CD4-positive, CD25-positive, alpha-beta regulatory T cell (primary cell): ENCODE measurements at regions not wholly inside any gene's neighbourhood (a gene's known extent, or its start where the extent isn't known, plus 50 kb on each side); places are given as distances from the start of the nearest gene placed in this dataset.

Experiments
- ATAC-seq, 2 donors: fragments of 150-1000 bp; cut with Tn5 transposase; one replicate each; pipeline ENCODE4 v1.10.0; 2021; ENCODE audit warnings: low read depth in 2 of 2, moderate number of reproducible peaks in 2 of 2, moderate library complexity in 1 of 2
- DNase-seq, 3 donors: peaks; one replicate each; pipeline versions ENCODE4 v3.0.0 to v3.0.0-alpha.2; 2012 to 2022; ENCODE audit warnings: mixed read lengths in 1 of 3
- H3K27ac ChIP-seq: one replicate; pipeline ENCODE4 v1.7.0; 2013; ENCODE audit warnings: mild to moderate bottlenecking, low read length; ENCODE audit not compliant: insufficient read depth, poor library complexity, severe bottlenecking
- H3K27me3 ChIP-seq: one replicate; pipeline ENCODE4 v1.7.0; 2013; ENCODE audit warnings: low read length; ENCODE audit not compliant: control insufficient read depth, insufficient read depth
- H3K36me3 ChIP-seq: one replicate; pipeline ENCODE4 v1.7.0; 2013; ENCODE audit warnings: mild to moderate bottlenecking, low read length, moderate library complexity; ENCODE audit not compliant: control insufficient read depth, insufficient read depth
- H3K4me1 ChIP-seq: 2 replicates; pipeline ENCODE4 v1.7.0; 2013; ENCODE audit warnings: mild to moderate bottlenecking, low read length; ENCODE audit not compliant: insufficient read depth, control insufficient read depth, poor library complexity, severe bottlenecking
- H3K4me3 ChIP-seq: one replicate; pipeline ENCODE4 v1.7.0; 2013; ENCODE audit warnings: low read depth, mild to moderate bottlenecking, low read length, moderate library complexity
- H3K9me3 ChIP-seq, 2 experiments: 1 replicate in 1 of 2; 2 replicates in 1 of 2; pipeline ENCODE4 v1.7.0; 2013; ENCODE audit warnings: low read length in 2 of 2, mild to moderate bottlenecking in 1 of 2, moderate library complexity in 1 of 2; ENCODE audit not compliant: control insufficient read depth in 2 of 2
- H3K27ac Mint-ChIP-seq, 3 donors: one replicate each; pipeline ENCODE4 v1.8.0; 2020 to 2022; ENCODE audit warnings: mild to moderate bottlenecking in 3 of 3, mixed read lengths in 3 of 3, moderate library complexity in 2 of 3
- H3K27me3 Mint-ChIP-seq: one replicate; pipeline ENCODE4 v1.8.0; 2022; ENCODE audit warnings: mild to moderate bottlenecking, mixed read lengths
- H3K36me3 Mint-ChIP-seq: one replicate; pipeline ENCODE4 v1.8.0; 2020; ENCODE audit warnings: mixed read lengths
- H3K4me1 Mint-ChIP-seq, 4 donors: one replicate each; pipeline ENCODE4 v1.8.0; 2020 to 2022; ENCODE audit warnings: mixed read lengths in 4 of 4, mild to moderate bottlenecking in 1 of 4
- H3K4me3 Mint-ChIP-seq, 4 donors: one replicate each; pipeline ENCODE4 v1.8.0; 2020 to 2022; ENCODE audit warnings: mild to moderate bottlenecking in 4 of 4, mixed read lengths in 4 of 4, moderate library complexity in 3 of 4
- H3K9me3 Mint-ChIP-seq, 7 donors: one replicate each; pipeline ENCODE4 v1.8.0; 2020 to 2022; ENCODE audit warnings: mixed read lengths in 7 of 7, mild to moderate bottlenecking in 3 of 7, moderate library complexity in 2 of 7

DNA sequence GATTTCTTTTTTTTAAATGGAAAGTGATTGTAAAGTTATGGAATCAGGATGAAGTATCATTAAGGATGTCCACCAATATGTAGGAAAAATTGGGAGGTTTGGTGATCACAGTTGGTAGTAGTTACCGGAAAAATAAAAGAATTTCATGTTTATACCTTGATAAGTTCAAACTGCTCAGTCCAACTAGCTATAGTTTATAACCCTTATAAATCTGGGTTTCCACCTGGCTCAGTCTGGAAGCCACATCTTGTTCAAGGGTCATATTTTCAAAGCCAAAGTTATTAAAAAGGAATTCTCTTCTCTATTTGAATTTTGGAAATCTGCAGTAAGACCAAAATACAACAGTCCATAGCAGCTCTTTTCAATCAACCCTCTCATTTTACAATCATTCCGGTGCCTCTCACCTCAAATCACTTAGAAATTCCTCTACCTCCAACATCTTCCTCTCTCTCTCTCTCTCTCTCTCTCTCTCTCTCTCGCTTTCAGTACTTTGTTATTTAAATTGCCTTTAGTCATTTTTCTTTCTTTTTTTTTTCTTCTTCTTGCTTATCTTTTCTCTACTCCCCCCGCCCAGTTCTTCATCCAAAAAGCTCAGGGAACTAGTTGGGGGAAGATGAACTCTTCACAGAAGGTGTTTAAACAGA, 186.2 kb upstream of the TBC1D5 start:
- no peak overlapping the region for H3K27ac Mint-ChIP-seq
- no peaks in the 10 kb centered on the region for H3K9me3 ChIP-seq
- ATAC-seq, result no peak
- no peak overlapping the region for H3K4me3 Mint-ChIP-seq
- no peaks in the 10 kb centered on the region for H3K4me1 Mint-ChIP-seq
- no peaks in the 10 kb centered on the region for H3K4me1 ChIP-seq
- H3K36me3 ChIP-seq, result no peaks in the 10 kb centered on the region
- no peaks in the 10 kb centered on the region for H3K36me3 Mint-ChIP-seq
- DNase-seq, result no peak
- no peak overlapping the region for H3K27ac ChIP-seq
- no peaks in the 10 kb centered on the region for H3K27me3 ChIP-seq
- H3K9me3 Mint-ChIP-seq, result peaks cover 0 to 2% (median 0%) of the 10 kb centered on the region in 7 donors
- H3K27me3 Mint-ChIP-seq, result no peaks in the 10 kb centered on the region
- H3K4me3 ChIP-seq, result no peak overlapping the region

DNA sequence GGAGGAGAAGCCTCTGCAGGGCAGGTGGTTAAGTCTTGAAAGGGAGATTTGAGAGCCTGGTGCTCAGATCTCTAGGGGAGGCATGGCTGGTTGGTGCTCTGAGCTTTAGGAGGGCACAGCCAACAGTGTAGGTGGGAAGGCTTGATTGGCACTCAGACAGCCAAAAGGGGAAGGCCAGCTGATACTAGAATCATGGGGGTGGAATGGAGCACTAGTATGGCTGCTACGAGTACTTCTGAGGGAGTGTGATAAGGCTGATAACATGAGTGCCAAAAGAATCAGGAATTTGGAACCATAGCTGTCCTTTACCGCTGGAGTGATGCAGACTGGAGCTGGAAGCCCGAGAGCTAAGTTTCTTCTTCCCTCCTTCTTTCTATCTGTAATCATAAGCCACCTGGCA, 184.6 kb upstream of the TBC1D5 start:
- Mint-ChIP-seq H3K9me3 (peaks cover 0 to 3% (median 0%) of the 10 kb centered on the region in 7 donors), H3K27me3 (no peaks in the 10 kb centered on the region), H3K36me3 (no peaks in the 10 kb centered on the region), H3K4me3 (no peak overlapping the region), H3K4me1 (no peaks in the 10 kb centered on the region), H3K27ac (no peak overlapping the region)
- no peak for DNase-seq
- Histone ChIP-seq H3K4me1 (no peaks in the 10 kb centered on the region), H3K36me3 (no peaks in the 10 kb centered on the region), H3K4me3 (no peak overlapping the region), H3K9me3 (no peaks in the 10 kb centered on the region), H3K27ac (no peak overlapping the region), H3K27me3 (no peaks in the 10 kb centered on the region)
- no peak for ATAC-seq

DNA sequence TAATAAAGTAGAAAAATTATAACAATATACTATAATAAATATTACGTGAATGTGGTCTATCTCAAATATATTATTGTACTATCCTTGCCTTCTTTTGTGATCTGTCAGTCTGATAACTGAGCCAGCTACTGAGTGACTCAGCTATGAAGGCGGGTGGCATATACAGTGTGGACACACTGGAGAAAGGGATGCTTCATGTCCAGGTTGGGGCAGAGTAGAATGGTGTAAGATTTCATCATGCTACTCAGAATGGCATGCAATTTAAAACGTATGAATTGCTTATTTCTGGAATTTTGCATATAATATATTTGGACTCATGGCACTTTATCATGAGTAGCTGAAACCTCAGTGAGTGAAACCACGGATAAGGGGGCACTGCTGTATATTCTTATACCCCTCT, 172.9 kb upstream of the TBC1D5 start:
- Mint-ChIP-seq H3K4me3 (no peak overlapping the region), H3K36me3 (no peaks in the 10 kb centered on the region), H3K27ac (no peak overlapping the region), H3K27me3 (peaks cover 12% of the 10 kb centered on the region), H3K4me1 (no peaks in the 10 kb centered on the region), H3K9me3 (peaks cover 0 to 2% (median 0%) of the 10 kb centered on the region in 7 donors)
- Histone ChIP-seq H3K27ac (no peak overlapping the region), H3K36me3 (no peaks in the 10 kb centered on the region), H3K4me1 (no peaks in the 10 kb centered on the region), H3K4me3 (no peak overlapping the region), H3K9me3 (no peaks in the 10 kb centered on the region), H3K27me3 (peaks cover 9% of the 10 kb centered on the region)
- DNase-seq (no peak), ATAC-seq (no peak)

DNA sequence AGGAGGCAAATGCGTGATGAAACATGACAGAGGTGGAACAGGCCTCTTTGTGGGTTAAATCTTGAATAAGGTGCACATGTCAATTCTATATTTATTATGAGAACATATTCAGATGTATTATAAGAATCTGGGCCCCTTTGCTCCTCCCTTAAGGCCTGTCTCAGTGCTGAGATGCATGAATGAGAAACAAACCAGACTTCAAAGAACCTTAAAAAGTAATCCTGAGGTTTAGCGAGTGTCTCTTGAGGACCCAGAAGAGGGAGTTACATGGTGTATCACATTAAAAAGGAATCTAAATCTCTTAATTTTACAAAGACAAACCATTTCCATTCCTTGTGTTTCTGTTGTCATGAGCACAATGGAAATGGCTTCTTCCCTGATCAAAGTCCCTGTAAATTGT, 170.9 kb upstream of the TBC1D5 start:
- ATAC-seq (no peak), DNase-seq (no peak)
- H3K4me3 Mint-ChIP-seq, result no peak overlapping the region
- no peak overlapping the region for H3K27ac ChIP-seq
- no peak overlapping the region for H3K4me3 ChIP-seq
- H3K27me3 Mint-ChIP-seq, result peaks cover 12% of the 10 kb centered on the region
- peaks cover 0 to 2% (median 0%) of the 10 kb centered on the region in 7 donors for H3K9me3 Mint-ChIP-seq
- no peaks in the 10 kb centered on the region for H3K9me3 ChIP-seq
- H3K27me3 ChIP-seq, result peaks cover 8% of the 10 kb centered on the region
- H3K36me3 Mint-ChIP-seq, result no peaks in the 10 kb centered on the region
- no peaks in the 10 kb centered on the region for H3K4me1 Mint-ChIP-seq
- H3K27ac Mint-ChIP-seq, result no peak overlapping the region
- no peaks in the 10 kb centered on the region for H3K4me1 ChIP-seq
- H3K36me3 ChIP-seq, result no peaks in the 10 kb centered on the region

DNA sequence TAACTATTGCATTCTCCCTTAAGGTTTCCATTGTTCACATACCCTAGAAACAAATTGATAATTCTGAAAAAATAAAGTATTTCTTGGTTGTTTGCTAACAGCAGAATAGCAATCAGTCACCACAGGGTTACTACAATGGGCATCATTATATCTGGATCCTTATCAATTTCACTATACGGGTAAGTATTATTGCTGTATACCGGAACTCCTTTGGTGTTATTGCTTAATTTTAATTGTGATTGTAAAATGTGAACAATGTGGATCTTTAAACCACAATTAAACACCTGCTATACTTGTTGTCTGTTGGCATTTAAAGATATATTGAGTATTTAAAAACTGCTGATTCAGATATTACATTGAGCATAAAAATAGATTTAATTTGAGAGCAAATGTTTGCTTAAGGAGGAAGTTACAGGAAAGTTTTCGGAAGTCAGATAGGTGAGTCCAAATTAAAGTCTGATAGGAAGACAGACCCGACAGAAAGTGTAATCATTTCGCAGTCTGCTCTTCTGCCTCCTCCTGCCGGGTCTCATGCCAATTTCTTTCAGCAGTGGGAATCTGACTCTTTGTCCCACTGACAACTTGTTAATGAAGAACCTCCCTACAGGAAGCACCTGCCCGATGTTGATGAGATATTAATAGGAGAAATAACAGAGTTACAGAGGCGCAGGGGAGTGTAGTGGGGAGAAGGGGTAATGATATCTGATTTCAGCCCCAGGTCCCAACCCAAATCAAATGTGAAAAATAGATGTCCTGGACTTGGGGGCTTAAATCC, 169.7 kb upstream of the TBC1D5 start:
- Mint-ChIP-seq H3K27me3 (peaks cover 17% of the 10 kb centered on the region), H3K27ac (no peak overlapping the region), H3K9me3 (peaks cover 0 to 2% (median 0%) of the 10 kb centered on the region in 7 donors), H3K36me3 (no peaks in the 10 kb centered on the region), H3K4me1 (no peaks in the 10 kb centered on the region), H3K4me3 (no peak overlapping the region)
- H3K4me1 ChIP-seq, result no peaks in the 10 kb centered on the region
- no peak overlapping the region for H3K4me3 ChIP-seq
- no peak overlapping the region for H3K27ac ChIP-seq
- no peak for DNase-seq
- H3K27me3 ChIP-seq, result peaks cover 7% of the 10 kb centered on the region
- no peaks in the 10 kb centered on the region for H3K36me3 ChIP-seq
- no peak for ATAC-seq
- H3K9me3 ChIP-seq, result no peaks in the 10 kb centered on the region

DNA sequence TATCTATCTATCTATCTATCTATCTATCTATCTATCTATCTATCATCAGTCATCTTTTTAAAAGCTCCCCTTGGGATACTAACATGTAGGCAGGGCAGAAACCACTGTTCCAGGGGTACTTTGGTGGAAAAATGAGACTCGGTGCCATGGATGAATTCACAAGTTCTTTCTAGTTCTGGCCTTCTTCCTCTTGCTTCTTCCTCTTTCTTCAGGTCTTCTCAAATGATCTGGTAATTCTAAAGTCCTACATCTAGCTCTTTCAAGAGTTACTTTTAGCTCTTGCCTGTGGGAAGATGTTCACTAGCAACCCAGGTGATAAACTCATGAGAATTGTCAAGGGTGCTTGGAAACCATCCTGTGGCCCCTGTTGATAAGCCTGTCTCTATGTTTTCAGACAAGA, 168.5 kb upstream of the TBC1D5 start:
- H3K36me3 Mint-ChIP-seq, result no peaks in the 10 kb centered on the region
- no peak overlapping the region for H3K27ac ChIP-seq
- H3K27me3 ChIP-seq, result peaks cover 7% of the 10 kb centered on the region
- H3K27ac Mint-ChIP-seq, result no peak overlapping the region
- H3K9me3 Mint-ChIP-seq, result peaks cover 0 to 2% (median 0%) of the 10 kb centered on the region in 7 donors
- no peaks in the 10 kb centered on the region for H3K4me1 ChIP-seq
- no peaks in the 10 kb centered on the region for H3K9me3 ChIP-seq
- no peak overlapping the region for H3K4me3 Mint-ChIP-seq
- no peaks in the 10 kb centered on the region for H3K4me1 Mint-ChIP-seq
- ATAC-seq (no peak), DNase-seq (no peak)
- H3K4me3 ChIP-seq, result no peak overlapping the region
- H3K36me3 ChIP-seq, result no peaks in the 10 kb centered on the region
- peaks cover 23% of the 10 kb centered on the region for H3K27me3 Mint-ChIP-seq

DNA sequence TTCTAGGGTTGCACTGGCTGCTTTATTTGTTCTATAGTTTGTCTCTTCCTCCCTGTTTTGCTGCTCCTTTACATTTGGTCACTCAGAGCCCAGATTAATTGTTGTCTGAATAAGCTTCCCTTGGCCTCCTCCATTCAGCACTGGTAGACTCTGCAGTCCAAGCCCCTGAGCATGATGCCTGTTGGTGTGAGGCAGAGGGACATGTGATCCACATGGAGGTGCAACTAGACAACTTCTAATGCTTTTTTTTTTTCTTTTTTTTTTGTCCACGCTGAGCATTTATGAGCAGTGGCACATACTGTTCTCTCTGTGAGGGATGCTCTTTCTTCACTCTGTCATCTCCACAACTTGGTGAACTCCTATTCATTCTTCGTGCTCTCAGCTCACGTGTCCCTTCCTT, 167.3 kb upstream of the TBC1D5 start:
- Histone ChIP-seq H3K27ac (no peak overlapping the region), H3K36me3 (no peaks in the 10 kb centered on the region), H3K27me3 (peaks cover 7% of the 10 kb centered on the region), H3K4me3 (no peak overlapping the region), H3K4me1 (no peaks in the 10 kb centered on the region), H3K9me3 (no peaks in the 10 kb centered on the region)
- Mint-ChIP-seq H3K9me3 (peaks cover 0 to 2% (median 0%) of the 10 kb centered on the region in 7 donors), H3K36me3 (no peaks in the 10 kb centered on the region), H3K27ac (no peak overlapping the region), H3K27me3 (peaks cover 28% of the 10 kb centered on the region), H3K4me1 (no peaks in the 10 kb centered on the region), H3K4me3 (no peak overlapping the region)
- no peak for ATAC-seq
- DNase-seq, result no peak
